ENCODE measurements at regions not wholly inside any gene's neighbourhood (a gene's known extent, or its start where the extent isn't known, plus 50 kb on each side); places are given as distances from the start of the nearest gene placed in this dataset.

DNA sequence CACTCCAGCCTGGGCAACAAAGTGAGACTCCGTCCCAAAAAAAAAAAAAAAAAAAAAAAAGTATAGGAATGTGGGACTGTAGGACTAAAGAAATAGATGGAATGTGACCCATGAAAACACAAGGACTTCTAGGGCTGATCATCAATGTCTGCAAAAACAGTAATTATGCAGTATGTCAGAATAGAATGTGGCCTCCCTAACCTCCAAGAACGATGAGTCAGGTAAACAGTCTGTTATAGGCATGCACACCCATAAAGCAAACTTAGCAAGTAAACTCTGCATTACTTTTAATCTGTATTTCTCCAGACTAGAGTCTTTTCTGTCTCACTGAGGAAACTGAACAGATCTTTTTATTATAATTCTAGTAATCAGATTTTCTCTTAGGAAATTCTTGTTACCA is 233.4 kb downstream of the HNRNPD start:
- Histone ChIP-seq H3K27me3 (replicated peaks; ENCODE audit: insufficient read depth) (no peaks in the 10 kb centered on the region), H3K4me3 (no peak overlapping the region), H3K4me1 (ENCODE audit: control insufficient read depth in 1 of 2, low read depth in 2 of 2) (no peaks in the 10 kb centered on the region), H3K9me3 (no peaks in the 10 kb centered on the region), H3K36me3 (no peaks in the 10 kb centered on the region), H3K27ac (no peak overlapping the region)
- ATAC-seq (ENCODE audit: insufficient number of reproducible peaks, low FRiP score, low read depth) (no peak), DNase-seq (ENCODE audit: low spot score) (no peak)
- TF ChIP-seq, protein P1, sequence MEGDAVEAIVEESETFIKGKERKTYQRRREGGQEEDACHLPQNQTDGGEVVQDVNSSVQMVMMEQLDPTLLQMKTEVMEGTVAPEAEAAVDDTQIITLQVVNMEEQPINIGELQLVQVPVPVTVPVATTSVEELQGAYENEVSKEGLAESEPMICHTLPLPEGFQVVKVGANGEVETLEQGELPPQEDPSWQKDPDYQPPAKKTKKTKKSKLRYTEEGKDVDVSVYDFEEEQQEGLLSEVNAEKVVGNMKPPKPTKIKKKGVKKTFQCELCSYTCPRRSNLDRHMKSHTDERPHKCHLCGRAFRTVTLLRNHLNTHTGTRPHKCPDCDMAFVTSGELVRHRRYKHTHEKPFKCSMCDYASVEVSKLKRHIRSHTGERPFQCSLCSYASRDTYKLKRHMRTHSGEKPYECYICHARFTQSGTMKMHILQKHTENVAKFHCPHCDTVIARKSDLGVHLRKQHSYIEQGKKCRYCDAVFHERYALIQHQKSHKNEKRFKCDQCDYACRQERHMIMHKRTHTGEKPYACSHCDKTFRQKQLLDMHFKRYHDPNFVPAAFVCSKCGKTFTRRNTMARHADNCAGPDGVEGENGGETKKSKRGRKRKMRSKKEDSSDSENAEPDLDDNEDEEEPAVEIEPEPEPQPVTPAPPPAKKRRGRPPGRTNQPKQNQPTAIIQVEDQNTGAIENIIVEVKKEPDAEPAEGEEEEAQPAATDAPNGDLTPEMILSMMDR (IDR thresholded peaks at IDR 0.05): no peak

DNA sequence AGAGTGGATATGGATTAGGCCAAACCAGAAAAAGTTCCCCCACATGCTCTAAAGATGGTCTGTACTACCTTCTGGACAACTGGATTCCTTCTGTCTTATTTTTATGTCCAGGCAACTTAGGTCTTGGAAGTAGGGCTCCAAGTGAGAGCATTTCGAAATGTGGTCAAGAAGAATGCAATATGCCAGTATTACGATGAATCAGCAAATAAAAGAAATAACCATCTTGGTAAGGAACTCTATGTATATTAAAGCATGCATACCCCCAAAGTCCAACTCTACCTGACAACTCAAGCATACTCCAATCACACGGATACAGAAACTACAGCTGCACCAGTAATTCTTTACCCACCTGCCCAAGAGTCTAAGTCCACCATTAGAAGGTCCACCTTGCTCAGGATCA is 234.5 kb downstream of the HNRNPD start:
- Histone ChIP-seq H3K4me3 (no peak overlapping the region), H3K36me3 (no peaks in the 10 kb centered on the region), H3K27ac (no peak overlapping the region), H3K4me1 (ENCODE audit: control insufficient read depth in 1 of 2, low read depth in 2 of 2) (no peaks in the 10 kb centered on the region), H3K9me3 (no peaks in the 10 kb centered on the region), H3K27me3 (replicated peaks; ENCODE audit: insufficient read depth) (no peaks in the 10 kb centered on the region)
- ATAC-seq (ENCODE audit: insufficient number of reproducible peaks, low FRiP score, low read depth): no peak
- no peak for DNase-seq (ENCODE audit: low spot score)
- TF ChIP-seq, protein P1 (IDR thresholded peaks at IDR 0.05): no peak

DNA sequence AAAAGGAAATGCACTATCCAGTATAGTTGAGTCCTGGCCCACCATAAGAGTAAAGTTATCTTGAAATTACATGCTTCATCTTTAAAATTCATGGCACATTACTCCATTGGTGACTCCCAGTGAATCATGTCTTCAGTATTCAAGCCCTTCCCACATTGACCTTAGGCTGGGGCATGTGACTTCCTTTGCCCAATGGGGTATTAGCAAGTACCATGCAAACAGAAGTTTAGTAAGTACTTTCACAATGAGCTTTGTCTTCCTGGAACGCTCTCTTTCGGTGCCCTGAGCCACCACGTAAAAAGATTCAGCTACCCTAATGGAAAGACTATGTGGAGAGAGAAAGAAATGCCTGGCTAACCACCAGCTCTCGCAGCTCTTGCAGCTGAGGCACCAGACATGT is 235.4 kb downstream of the HNRNPD start:
- Histone ChIP-seq H3K4me1 (ENCODE audit: control insufficient read depth in 1 of 2, low read depth in 2 of 2) (no peaks in the 10 kb centered on the region), H3K27me3 (replicated peaks; ENCODE audit: insufficient read depth) (no peaks in the 10 kb centered on the region), H3K27ac (no peak overlapping the region), H3K4me3 (no peak overlapping the region), H3K9me3 (no peaks in the 10 kb centered on the region), H3K36me3 (no peaks in the 10 kb centered on the region)
- DNase-seq (ENCODE audit: low spot score) (no peak), ATAC-seq (ENCODE audit: insufficient number of reproducible peaks, low FRiP score, low read depth) (no peak)
- TF ChIP-seq, protein P1 (IDR thresholded peaks at IDR 0.05): no peak

DNA sequence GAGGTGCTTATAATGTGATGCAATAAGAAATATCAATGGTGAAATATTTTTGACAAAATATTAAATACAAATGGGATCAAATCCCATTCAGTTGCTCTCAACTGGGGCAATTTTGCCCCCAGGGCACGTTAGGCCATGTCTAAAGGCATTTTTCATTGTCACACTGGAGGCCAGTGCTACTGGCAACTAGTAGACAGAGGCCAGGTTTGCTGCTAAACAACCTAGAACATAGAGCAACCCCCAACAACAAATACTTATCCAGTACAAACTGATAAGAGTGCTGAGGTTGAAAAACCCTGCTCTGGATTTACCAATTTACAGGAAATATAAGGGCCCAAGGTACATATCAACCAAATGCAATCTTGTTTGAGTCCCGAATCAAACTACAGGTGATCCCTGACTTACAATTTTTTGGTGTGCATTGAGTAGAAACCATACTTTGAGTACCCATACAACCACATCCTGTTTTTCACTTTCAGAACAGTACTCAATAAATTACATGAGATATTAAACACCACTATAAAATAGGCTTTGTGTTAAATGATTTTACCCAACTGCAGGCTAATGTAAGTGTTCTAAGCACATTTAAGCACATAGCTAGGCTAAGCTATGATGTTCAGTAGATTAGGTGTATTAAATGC is 237.5 kb downstream of the HNRNPD start:
- H3K4me3 ChIP-seq: no peak overlapping the region
- no peaks in the 10 kb centered on the region for H3K27me3 ChIP-seq (replicated peaks; ENCODE audit: insufficient read depth)
- TF ChIP-seq, protein P1 (IDR thresholded peaks at IDR 0.05): no peak
- H3K9me3 ChIP-seq: no peaks in the 10 kb centered on the region
- no peak for ATAC-seq (ENCODE audit: insufficient number of reproducible peaks, low FRiP score, low read depth)
- no peak for DNase-seq (ENCODE audit: low spot score)
- no peak overlapping the region for H3K27ac ChIP-seq
- H3K4me1 ChIP-seq (ENCODE audit: control insufficient read depth in 1 of 2, low read depth in 2 of 2): no peaks in the 10 kb centered on the region
- H3K36me3 ChIP-seq: no peaks in the 10 kb centered on the region

DNA sequence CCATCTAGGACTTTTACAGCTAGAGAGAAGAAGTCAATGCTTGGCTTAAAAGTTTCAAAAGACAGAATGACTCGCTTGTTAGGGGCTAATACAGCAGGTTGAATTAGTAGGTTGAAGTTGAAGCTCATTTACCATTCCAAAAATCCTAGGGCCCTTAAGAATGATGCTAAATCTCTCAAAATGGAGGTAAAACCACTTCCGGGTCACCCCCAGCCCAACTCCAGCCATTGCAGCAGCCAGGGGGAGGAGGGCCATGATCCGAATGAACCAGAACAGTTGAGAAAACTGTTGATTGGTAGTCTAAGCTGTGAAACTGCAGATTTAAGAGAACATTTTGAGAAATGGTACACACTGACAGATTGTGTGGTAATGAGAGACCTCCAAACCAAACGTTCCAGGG is 245.4 kb downstream of the HNRNPD start:
- ATAC-seq (ENCODE audit: insufficient number of reproducible peaks, low FRiP score, low read depth) (no peak), DNase-seq (ENCODE audit: low spot score) (no peak)
- no peaks in the 10 kb centered on the region for H3K4me1 ChIP-seq (ENCODE audit: control insufficient read depth in 1 of 2, low read depth in 2 of 2)
- TF ChIP-seq, protein P1 (IDR thresholded peaks at IDR 0.05): no peak
- no peaks in the 10 kb centered on the region for H3K27me3 ChIP-seq (replicated peaks; ENCODE audit: insufficient read depth)
- H3K9me3 ChIP-seq: no peaks in the 10 kb centered on the region
- no peak overlapping the region for H3K27ac ChIP-seq
- no peaks in the 10 kb centered on the region for H3K36me3 ChIP-seq
- H3K4me3 ChIP-seq: no peak overlapping the region

Measured in thoracic aorta (tissue), 2 donors.